HepG2 (cell line): ENCODE measurements at regions not wholly inside any gene's neighbourhood (a gene's known extent, or its start where the extent isn't known, plus 50 kb on each side); places are given as distances from the start of the nearest gene placed in this dataset.

Experiments used
- ARHGAP35 ChIP-seq: sonication (generic); formaldehyde crosslinking; IDR thresholded peaks from 2 replicates; pipeline ENCODE4 v1.9.0; 2022; ENCODE audit warnings: mild to moderate bottlenecking, inconsistent platforms, moderate library complexity, missing genetic modification reagents, borderline replicate concordance
- ATF3 ChIP-seq: sonication (generic); formaldehyde crosslinking; IDR thresholded peaks from 2 replicates; pipeline ENCODE4 v1.4.0; 2020; ENCODE audit warnings: missing genetic modification reagents
- KLF6 ChIP-seq: IDR thresholded peaks from 2 replicates; pipeline ENCODE4 v1.8.0; 2016; ENCODE audit warnings: missing biosample characterization, missing genetic modification reagents
- MEF2D ChIP-seq: sonication (generic); formaldehyde crosslinking; IDR thresholded peaks from 2 replicates; pipeline ENCODE4 v1.5.1; 2020; ENCODE audit warnings: mild to moderate bottlenecking, missing genetic modification reagents
- SALL1 ChIP-seq: sonication (generic); formaldehyde crosslinking; IDR thresholded peaks from 2 replicates; pipeline ENCODE4 v1.8.0; 2022; ENCODE audit warnings: mild to moderate bottlenecking, missing genetic modification reagents
- ZNF20 ChIP-seq: sonication (generic); formaldehyde crosslinking; IDR thresholded peaks from 2 replicates; pipeline ENCODE4 v1.4.0; 2020; ENCODE audit warnings: mild to moderate bottlenecking, moderate library complexity, missing genetic modification reagents
- ZNF282 ChIP-seq: fragments of 450-650 bp; IDR thresholded peaks from 2 replicates; pipeline ENCODE4 v1.6.1; 2018; ENCODE audit not compliant: partially characterized antibody
- ZNF362 ChIP-seq: sonication (generic); formaldehyde crosslinking; IDR thresholded peaks from 2 replicates; pipeline ENCODE4 v1.4.0; 2020; ENCODE audit warnings: missing genetic modification reagents, mild to moderate bottlenecking, borderline replicate concordance
- ZZZ3 ChIP-seq: sonication (generic); formaldehyde crosslinking; IDR thresholded peaks from 2 replicates; pipeline ENCODE4 v1.4.0; 2020; ENCODE audit warnings: missing genetic modification reagents, mild to moderate bottlenecking, borderline replicate concordance
- TF ChIP-seq, protein P1 (sequence below): sonication (generic); formaldehyde crosslinking; IDR thresholded peaks from 2 replicates; pipeline ENCODE4 v1.5.0; 2020; ENCODE audit warnings: mild to moderate bottlenecking, missing genetic modification reagents

- TF ChIP-seq, protein P1, sequence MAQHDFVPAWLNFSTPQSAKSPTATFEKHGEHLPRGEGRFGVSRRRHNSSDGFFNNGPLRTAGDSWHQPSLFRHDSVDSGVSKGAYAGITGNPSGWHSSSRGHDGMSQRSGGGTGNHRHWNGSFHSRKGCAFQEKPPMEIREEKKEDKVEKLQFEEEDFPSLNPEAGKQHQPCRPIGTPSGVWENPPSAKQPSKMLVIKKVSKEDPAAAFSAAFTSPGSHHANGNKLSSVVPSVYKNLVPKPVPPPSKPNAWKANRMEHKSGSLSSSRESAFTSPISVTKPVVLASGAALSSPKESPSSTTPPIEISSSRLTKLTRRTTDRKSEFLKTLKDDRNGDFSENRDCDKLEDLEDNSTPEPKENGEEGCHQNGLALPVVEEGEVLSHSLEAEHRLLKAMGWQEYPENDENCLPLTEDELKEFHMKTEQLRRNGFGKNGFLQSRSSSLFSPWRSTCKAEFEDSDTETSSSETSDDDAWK: no peak
- TF ChIP-seq ZNF20 (no peak), SALL1 (CRISPR knock-in tag) (no peak), MEF2D (no peak), ZZZ3 (CRISPR knock-in tag) (no peak), ZNF362 (CRISPR knock-in tag) (no peak), KLF6 (no peak), ATF3 (CRISPR knock-in tag) (no peak), ARHGAP35 (CRISPR knock-in tag) (no peak), ZNF282 (no peak)
Observed at GRCh38 chrX:25527156-25527555, 511.4 kb upstream of the ARX start.
